IMR-90 (cell line): ENCODE measurements at regions not wholly inside any gene's neighbourhood (a gene's known extent, or its start where the extent isn't known, plus 50 kb on each side); places are given as distances from the start of the nearest gene placed in this dataset.

Experiments used
- ATAC-seq: fragments of 200-7000 bp; cut with Tn5 transposase; 2 replicates; pipeline ENCODE4 v1.9.1; 2020; ENCODE audit warnings: low read depth, mild to moderate bottlenecking, moderate library complexity
- BruUV-seq: library from RNA; stranded (reverse); fragments of 400-500 nt; replicated peaks from 2 replicates; lab custom pipeline; 2021; lab: Mats Ljungman, UMichigan
- CTCF ChIA-PET: fragments of 300-600 bp; formaldehyde crosslinking; extraction: SDS; loops from one replicate; lab custom pipeline; 2021; ENCODE audit warnings: antibody characterized with exemption; lab: Yijun Ruan, JAX
- POLR2A ChIA-PET: fragments of 300-600 bp; sonication (Branson Sonifier 250); formaldehyde crosslinking; loops from one replicate; lab custom pipeline; 2022; ENCODE audit warnings: antibody characterized with exemption; ENCODE audit not compliant: unreplicated experiment; lab: Charles Lee
- DNase-seq: peaks from one replicate; pipeline ENCODE4 v3.0.0; 2013
- H2AFZ ChIP-seq: replicated peaks from 2 replicates; pipeline ENCODE3; 2013; ENCODE audit warnings: low read length, mild to moderate bottlenecking; ENCODE audit not compliant: poor library complexity
- H2AK5ac ChIP-seq: 2 replicates; pipeline ENCODE4 v1.6.1; 2013; ENCODE audit warnings: low read depth, low read length, inconsistent platforms
- H2AK9ac ChIP-seq: replicated peaks from 2 replicates; pipeline ENCODE3; 2013; ENCODE audit warnings: mild to moderate bottlenecking, low read depth, low read length, moderate library complexity; ENCODE audit not compliant: poor library complexity
- H2BK120ac ChIP-seq: 2 replicates; pipeline ENCODE4 v1.6.1; 2013; ENCODE audit warnings: low read depth, low read length, inconsistent platforms
- H2BK15ac ChIP-seq: 3 replicates; pipeline ENCODE4 v1.6.1; 2013; ENCODE audit warnings: low read depth, low read length, inconsistent platforms
- H2BK20ac ChIP-seq: 2 replicates; pipeline ENCODE4 v1.6.1; 2013; ENCODE audit warnings: low read depth, mild to moderate bottlenecking, inconsistent platforms, low read length, moderate library complexity
- H2BK5ac ChIP-seq: 2 replicates; pipeline ENCODE4 v1.6.1; 2013; ENCODE audit warnings: mild to moderate bottlenecking, low read depth, low read length, inconsistent platforms; ENCODE audit not compliant: poor library complexity, severe bottlenecking
- H3K14ac ChIP-seq: replicated peaks from 2 replicates; pipeline ENCODE4 v1.6.1; 2013; ENCODE audit warnings: low read depth, low read length, inconsistent platforms
- H3K18ac ChIP-seq: 2 replicates; pipeline ENCODE4 v1.6.1; 2013; ENCODE audit warnings: low read depth, low read length, control low read depth
- H3K23ac ChIP-seq: 2 replicates; pipeline ENCODE4 v1.6.1; 2013; ENCODE audit warnings: low read depth, low read length, inconsistent platforms
- H3K27ac ChIP-seq: 2 replicates; pipeline ENCODE4 v1.5.1; 2013; ENCODE audit warnings: mild to moderate bottlenecking, control low read depth, low read length; ENCODE audit not compliant: insufficient read depth
- H3K27me3 ChIP-seq: 2 replicates; pipeline ENCODE4 v1.6.1; 2013; ENCODE audit warnings: low read length; ENCODE audit not compliant: control insufficient read depth, insufficient read depth
- H3K36me3 ChIP-seq: 2 replicates; pipeline ENCODE4 v1.6.1; 2013; ENCODE audit warnings: low read length, mixed read lengths; ENCODE audit not compliant: control insufficient read depth, insufficient read depth
- H3K4ac ChIP-seq: 2 replicates; pipeline ENCODE4 v1.6.1; 2013; ENCODE audit warnings: low read depth, low read length, inconsistent platforms
- H3K4me1 ChIP-seq: 2 replicates; pipeline ENCODE4 v1.6.1; 2013; ENCODE audit warnings: low read length, mixed read lengths; ENCODE audit not compliant: control insufficient read depth, insufficient read depth
- H3K4me2 ChIP-seq: 2 replicates; pipeline ENCODE4 v1.6.1; 2013; ENCODE audit warnings: low read depth, mild to moderate bottlenecking, control low read depth, low read length, moderate library complexity
- H3K4me3 ChIP-seq: 2 replicates; pipeline ENCODE4 v1.5.1; 2013; ENCODE audit warnings: low read depth, mild to moderate bottlenecking, control low read depth, low read length, moderate library complexity; ENCODE audit not compliant: insufficient read depth
- H3K56ac ChIP-seq: 2 replicates; pipeline ENCODE4 v1.6.1; 2013; ENCODE audit warnings: low read length, inconsistent platforms; ENCODE audit not compliant: insufficient read depth; ENCODE audit errors: extremely low read depth
- H3K79me1 ChIP-seq, 2 experiments: 2 replicates each; pipeline ENCODE4 v1.6.1; 2013; ENCODE audit warnings: low read length in 2 of 2, inconsistent platforms in 1 of 2, low read depth in 1 of 2
- H3K9ac ChIP-seq: 2 replicates; pipeline ENCODE4 v1.6.1; 2013; ENCODE audit warnings: low read depth, low read length, control low read depth
- H3K9me1 ChIP-seq: 2 replicates; pipeline ENCODE4 v1.6.1; 2013; ENCODE audit warnings: low read length, inconsistent platforms; ENCODE audit not compliant: insufficient read depth
- H3K9me3 ChIP-seq: 2 replicates; pipeline ENCODE4 v1.6.1; 2013; ENCODE audit warnings: low read length; ENCODE audit not compliant: control insufficient read depth, insufficient read depth
- H4K20me1 ChIP-seq: 2 replicates; pipeline ENCODE4 v1.6.1; 2013; ENCODE audit warnings: low read length, inconsistent platforms; ENCODE audit not compliant: insufficient read depth
- H4K5ac ChIP-seq: 2 replicates; pipeline ENCODE4 v1.6.1; 2013; ENCODE audit warnings: mild to moderate bottlenecking, low read depth, low read length, control low read depth
- H4K8ac ChIP-seq, 2 experiments: 2 replicates each; pipeline ENCODE4 v1.6.1; 2013; ENCODE audit warnings: low read depth in 2 of 2, low read length in 2 of 2, control low read depth in 1 of 2, inconsistent platforms in 1 of 2
- H4K91ac ChIP-seq: 2 replicates; pipeline ENCODE4 v1.6.1; 2013; ENCODE audit warnings: low read depth, low read length, inconsistent platforms; ENCODE audit not compliant: insufficient read depth
- POLR2A ChIP-seq: IDR thresholded peaks from 2 replicates; pipeline ENCODE4 v1.6.1; 2012; ENCODE audit warnings: mild to moderate bottlenecking, low read depth, low read length
- RAD21 ChIP-seq: IDR thresholded peaks from 2 replicates; pipeline ENCODE4 v1.6.1; 2012; ENCODE audit warnings: low read length, improper control_type of control experiment
- SMC3 ChIP-seq: fragments of 150-350 bp; IDR thresholded peaks from 2 replicates; pipeline ENCODE4 v1.6.1; 2016; ENCODE audit warnings: low read depth, mild to moderate bottlenecking, antibody characterized with exemption, low read length, moderate library complexity
- WGBS, 2 experiments: methylation state at CpG; one replicate each; pipeline versions ENCODE4 v1.1.5 to v1.1.7; 2013; ENCODE audit warnings: missing lambda C conversion rate in 2 of 2; ENCODE audit not compliant: insufficient read length in 1 of 2; ENCODE audit errors: extremely low coverage in 2 of 2; 5-methylcytosine and 5-hydroxymethylcytosine counted together
- dilution Hi-C: fragments of 300-500 bp; cut with HindIII; formaldehyde crosslinking; loops from one replicate; pipeline ENCODE4 v1.14.3; 2018; ENCODE audit warnings: low sequenced_read_pairs; ENCODE audit not compliant: unreplicated experiment
- in situ Hi-C: fragments of 300-500 bp; cut with MboI; formaldehyde crosslinking; loops from 3 replicates; pipeline ENCODE4 v1.14.3; 2019; ENCODE audit warnings: low sequenced_read_pairs, inconsistent platforms, mixed read lengths
- intact Hi-C: fragments of 100-400 bp; cut with micrococcal nuclease; formaldehyde crosslinking; loops from 2 replicates; pipeline ENCODE4 v1.10.0; 2022
- TF ChIP-seq, protein P1 (sequence below): conservative IDR thresholded peaks from 2 replicates; pipeline ENCODE4 v1.5.1; 2012; ENCODE audit warnings: mild to moderate bottlenecking, low read depth, low read length, improper control_type of control experiment

DNA sequence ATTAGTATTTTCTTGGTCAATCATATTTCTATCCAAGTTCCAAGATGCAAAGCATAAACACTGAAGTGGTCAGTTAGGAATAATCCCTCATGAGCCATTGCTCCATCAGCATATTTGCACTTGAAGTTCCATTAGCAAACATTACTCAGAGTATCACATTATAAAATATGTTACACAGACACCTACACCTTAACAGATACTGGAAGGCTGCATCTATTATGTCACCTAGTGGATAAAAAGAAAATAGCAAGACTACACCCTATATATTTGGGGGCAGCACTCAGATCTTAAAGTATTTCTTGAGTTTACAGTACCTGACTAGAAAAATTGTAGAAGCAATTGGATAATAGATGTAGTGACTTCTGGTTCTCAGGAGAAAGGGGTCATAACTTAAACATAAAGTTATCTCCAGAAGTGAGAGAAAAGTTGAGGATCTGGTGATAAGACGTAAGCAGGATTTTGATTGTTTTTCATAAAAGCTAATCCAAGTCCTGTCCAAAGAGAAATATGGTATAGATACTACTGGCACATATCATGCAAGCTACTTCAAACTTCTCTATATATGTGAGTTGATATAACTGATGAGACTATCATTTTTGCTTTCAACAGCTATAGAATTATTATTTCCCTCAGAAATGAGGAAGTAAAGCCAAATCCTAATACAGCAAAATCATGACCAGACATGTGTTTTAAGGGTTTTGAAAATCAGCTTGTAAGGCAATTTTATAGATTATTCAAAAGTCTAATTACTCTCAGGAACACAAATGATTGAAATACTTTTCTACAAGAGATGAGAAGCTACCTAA, 422.2 kb downstream of the GBE1 start:
- no peak overlapping the region for H2BK20ac ChIP-seq
- POLR2A ChIA-PET, result interaction anchor here (0.5 kb wide), 1 partner anchor 13 kb away, joined by 6 read pairs; no protein-coding TSS in a partner anchor
- no peak overlapping the region for H3K9ac ChIP-seq
- dilution Hi-C loops, result no loop called here
- CTCF ChIA-PET, result interaction anchor here (1.0 kb wide), 1 partner anchor 37 kb away, joined by 3 read pairs; no protein-coding TSS in a partner anchor
- TF ChIP-seq RAD21 (no peak), SMC3 (0 out of 2 replicates have a peak, but pooled peaks have one; percentile 18), POLR2A (no peak)
- TF ChIP-seq, protein P1, sequence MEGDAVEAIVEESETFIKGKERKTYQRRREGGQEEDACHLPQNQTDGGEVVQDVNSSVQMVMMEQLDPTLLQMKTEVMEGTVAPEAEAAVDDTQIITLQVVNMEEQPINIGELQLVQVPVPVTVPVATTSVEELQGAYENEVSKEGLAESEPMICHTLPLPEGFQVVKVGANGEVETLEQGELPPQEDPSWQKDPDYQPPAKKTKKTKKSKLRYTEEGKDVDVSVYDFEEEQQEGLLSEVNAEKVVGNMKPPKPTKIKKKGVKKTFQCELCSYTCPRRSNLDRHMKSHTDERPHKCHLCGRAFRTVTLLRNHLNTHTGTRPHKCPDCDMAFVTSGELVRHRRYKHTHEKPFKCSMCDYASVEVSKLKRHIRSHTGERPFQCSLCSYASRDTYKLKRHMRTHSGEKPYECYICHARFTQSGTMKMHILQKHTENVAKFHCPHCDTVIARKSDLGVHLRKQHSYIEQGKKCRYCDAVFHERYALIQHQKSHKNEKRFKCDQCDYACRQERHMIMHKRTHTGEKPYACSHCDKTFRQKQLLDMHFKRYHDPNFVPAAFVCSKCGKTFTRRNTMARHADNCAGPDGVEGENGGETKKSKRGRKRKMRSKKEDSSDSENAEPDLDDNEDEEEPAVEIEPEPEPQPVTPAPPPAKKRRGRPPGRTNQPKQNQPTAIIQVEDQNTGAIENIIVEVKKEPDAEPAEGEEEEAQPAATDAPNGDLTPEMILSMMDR, result peak; percentile 37; the same call in 1 of the 2 replicates
- H3K4me1 ChIP-seq, result no peaks in the 10 kb centered on the region
- H2BK120ac ChIP-seq, result no peak overlapping the region
- H3K9me3 ChIP-seq, result no peaks in the 10 kb centered on the region
- no peak overlapping the region for H3K18ac ChIP-seq
- in situ Hi-C loops, result no loop called here
- no peak overlapping the region for H3K23ac ChIP-seq
- no peak overlapping the region for H4K5ac ChIP-seq
- H2BK5ac ChIP-seq, result no peak overlapping the region
- no TSS peak for BruUV-seq
- H3K79me1 ChIP-seq, result no peaks in the 10 kb centered on the region
- H3K14ac ChIP-seq, result no peak overlapping the region
- DNase-seq, result peak; percentile 6
- H3K4me3 ChIP-seq, result no peak overlapping the region
- H3K4me2 ChIP-seq, result no peak overlapping the region
- no peak overlapping the region for H3K4ac ChIP-seq
- no peaks in the 10 kb centered on the region for H4K20me1 ChIP-seq
- WGBS, 2 experiments, result no CpG with 5 or more reads among the region's 1 CpG
- ATAC-seq, result peak; percentile 35; the same call in 1 of the 2 replicates
- no peaks in the 10 kb centered on the region for H3K9me1 ChIP-seq
- no peak overlapping the region for H4K91ac ChIP-seq
- no peak overlapping the region for H2BK15ac ChIP-seq
- no peak overlapping the region for H4K8ac ChIP-seq
- no peaks in the 10 kb centered on the region for H3K36me3 ChIP-seq
- intact Hi-C loops, result loop anchor here (5.0 kb wide), 1 partner anchor 1817 kb away; no protein-coding TSS in a partner anchor
- H3K56ac ChIP-seq, result no peak overlapping the region
- H3K27me3 ChIP-seq, result no peaks in the 10 kb centered on the region
- no peak overlapping the region for H2AK9ac ChIP-seq
- H3K27ac ChIP-seq, result no peak overlapping the region
- H2AFZ ChIP-seq, result no peak overlapping the region
- H2AK5ac ChIP-seq, result no peak overlapping the region
